SW480 (cell line): ENCODE measurements at regions not wholly inside any gene's neighbourhood (a gene's known extent, or its start where the extent isn't known, plus 50 kb on each side); places are given as distances from the start of the nearest gene placed in this dataset.
"Not testable (repeated sequence)": the region's sequence is repeated elsewhere in the genome, so short reads cannot be mapped to it uniquely, and the experiment has no call there.

Experiments used
- DNase-seq: peaks from one replicate; pipeline ENCODE4 v3.0.0-alpha.2; 2016; ENCODE audit warnings: low spot score

- no peak for DNase-seq
These were observed 386.6 kb downstream of the RND3 start for GRCh38 chr2:150100834-150101233.

GRCh38 chr2:150100336-150100735 lies 387.1 kb downstream of the RND3 start:
- DNase-seq = no peak

GRCh38 chr2:150099805-150100204 lies 387.7 kb downstream of the RND3 start:
- DNase-seq = no peak

- DNase-seq = no peak
These were observed 389.5 kb downstream of the RND3 start for GRCh38 chr2:150097901-150098531.

DNA sequence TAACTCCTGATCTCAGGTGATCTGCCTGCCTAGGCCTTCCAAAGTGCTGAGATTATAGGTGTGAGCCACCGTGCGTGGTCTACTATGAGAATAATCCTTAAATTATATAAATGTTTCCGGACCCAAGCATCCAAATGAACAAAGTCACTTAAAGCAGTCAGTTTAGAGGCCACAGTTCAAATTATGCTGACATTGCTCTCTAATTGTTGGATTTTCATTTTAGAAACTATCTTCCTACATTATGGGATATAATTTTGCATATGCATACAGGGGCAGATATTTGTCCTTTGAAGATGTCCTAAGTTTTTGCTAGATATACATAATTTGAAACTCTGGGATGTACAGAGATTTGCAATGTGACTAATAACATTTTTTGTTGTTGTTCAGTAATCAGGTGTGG lies 390.1 kb downstream of the RND3 start:
- DNase-seq = no peak

GRCh38 chr2:150095361-150096095 lies 391.9 kb downstream of the RND3 start:
- DNase-seq = no peak

- DNase-seq = no peak
These were observed 395.6 kb downstream of the RND3 start for GRCh38 chr2:150091846-150092245.

- peak; percentile 30 for DNase-seq
These were observed 397.4 kb downstream of the RND3 start for GRCh38 chr2:150090031-150090430.

- DNase-seq = no peak
These were observed 398.9 kb downstream of the RND3 start for GRCh38 chr2:150088538-150088937.

- DNase-seq = no peak
These were observed 402.0 kb downstream of the RND3 start for GRCh38 chr2:150085478-150085877.

DNA sequence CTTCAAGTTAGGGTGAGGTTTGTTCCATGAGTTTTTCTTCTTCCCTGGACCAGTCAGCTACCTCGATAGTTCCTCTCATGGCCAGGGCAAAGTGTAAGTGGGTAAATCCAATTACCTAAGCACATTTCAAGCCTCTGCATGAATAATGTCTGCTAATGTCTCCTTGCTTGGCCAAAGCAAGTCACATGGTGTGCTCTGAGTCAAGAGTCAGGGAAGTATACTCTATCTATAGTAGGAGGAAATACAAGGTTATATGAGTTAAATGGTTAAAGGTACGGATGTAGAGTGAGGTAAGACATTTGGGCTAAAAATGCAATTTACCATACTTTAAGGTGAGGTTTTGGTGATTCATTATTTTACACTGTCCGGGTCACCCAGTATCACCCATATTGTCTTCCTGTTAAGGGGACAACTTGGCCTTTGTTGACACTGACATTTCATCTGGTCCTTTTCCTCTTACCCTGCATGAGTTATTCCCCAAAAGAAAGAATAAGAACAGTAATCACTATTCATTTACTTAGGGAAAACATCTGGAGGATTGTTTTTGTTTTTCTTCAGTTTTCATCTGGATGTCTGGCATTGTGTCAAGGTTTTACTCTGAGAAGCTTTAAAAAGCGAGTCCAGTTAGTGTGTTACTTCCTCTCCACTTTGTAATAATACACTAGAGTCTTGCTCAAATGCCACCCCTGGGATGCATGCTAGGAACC lies 405.5 kb downstream of the RND3 start:
- DNase-seq = no peak

- DNase-seq = no peak
These were observed 411.2 kb downstream of the RND3 start for GRCh38 chr2:150076281-150076680.

DNA sequence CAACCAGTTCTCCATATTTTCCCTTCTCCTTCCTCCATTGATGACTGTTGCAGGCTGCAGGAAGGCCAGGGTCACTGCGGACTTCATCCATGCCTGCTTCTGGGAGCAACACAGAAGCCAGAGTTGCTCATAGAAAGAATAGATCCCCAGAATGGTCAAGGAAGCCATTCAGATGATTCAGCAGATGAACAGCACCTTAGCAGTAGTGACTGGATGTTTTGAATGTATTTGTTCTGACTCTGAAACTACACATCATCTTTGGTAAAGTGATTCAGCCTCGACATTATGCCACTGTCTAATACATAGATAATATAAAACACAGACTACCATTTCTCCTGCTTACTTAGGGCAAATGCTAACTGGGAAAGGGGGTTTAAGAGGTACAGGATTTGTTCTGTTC lies 411.6 kb downstream of the RND3 start:
- no peak for DNase-seq

GRCh38 chr2:150066490-150066889 lies 421.0 kb downstream of the RND3 start:
- no peak for DNase-seq

DNA sequence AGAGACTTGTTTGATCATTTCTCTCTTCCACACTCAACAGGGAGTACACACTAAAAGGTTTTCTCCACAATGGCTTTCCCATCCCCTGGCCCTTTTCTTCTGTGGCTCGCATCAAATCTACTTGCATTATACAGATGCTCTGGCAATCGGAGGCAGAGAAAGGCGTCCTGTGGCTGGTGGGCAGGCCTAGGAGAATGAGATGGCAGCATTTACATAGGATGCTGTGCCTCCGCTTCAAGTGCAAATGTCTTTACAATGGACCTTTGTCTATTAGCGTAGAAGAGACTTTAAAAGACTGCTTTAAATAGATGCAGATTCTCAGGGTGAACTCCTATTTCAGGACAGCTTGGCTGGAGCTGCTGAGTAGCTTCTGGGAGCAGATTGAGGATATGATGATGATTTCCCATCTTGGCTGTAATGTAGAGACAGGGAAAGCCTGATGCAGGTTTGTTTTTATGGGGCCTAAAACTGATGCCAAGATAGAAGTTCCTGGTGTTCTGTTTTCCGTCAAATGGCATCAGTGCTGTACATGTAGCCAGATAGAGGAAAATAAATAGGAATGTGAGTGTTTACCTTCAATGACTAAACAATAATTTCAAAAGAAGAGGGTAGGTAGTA lies 423.4 kb downstream of the RND3 start:
- no peak for DNase-seq

DNA sequence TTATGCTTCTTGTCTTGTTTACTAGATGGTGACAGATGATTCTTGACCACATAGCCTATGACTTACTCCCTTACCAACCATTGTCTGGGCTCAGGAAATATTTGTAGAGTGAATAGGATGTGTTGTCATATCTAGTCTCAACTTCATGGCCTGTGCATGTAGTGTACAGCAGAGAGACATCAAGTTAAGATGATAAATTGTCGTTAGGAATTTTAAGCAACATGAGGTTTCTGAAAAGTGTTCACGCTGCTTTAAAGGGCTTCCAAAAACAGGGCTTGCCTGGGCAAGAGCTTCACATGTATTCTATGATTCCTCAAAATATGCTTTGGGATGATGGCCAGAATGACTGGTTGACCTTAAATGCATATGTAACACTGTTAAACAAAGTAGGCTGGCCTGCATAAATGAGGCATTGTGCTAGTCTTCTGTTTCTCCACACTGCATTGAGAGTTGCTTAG lies 424.0 kb downstream of the RND3 start:
- no peak for DNase-seq

GRCh38 chr2:150062416-150062815 lies 425.1 kb downstream of the RND3 start:
- no peak for DNase-seq

DNA sequence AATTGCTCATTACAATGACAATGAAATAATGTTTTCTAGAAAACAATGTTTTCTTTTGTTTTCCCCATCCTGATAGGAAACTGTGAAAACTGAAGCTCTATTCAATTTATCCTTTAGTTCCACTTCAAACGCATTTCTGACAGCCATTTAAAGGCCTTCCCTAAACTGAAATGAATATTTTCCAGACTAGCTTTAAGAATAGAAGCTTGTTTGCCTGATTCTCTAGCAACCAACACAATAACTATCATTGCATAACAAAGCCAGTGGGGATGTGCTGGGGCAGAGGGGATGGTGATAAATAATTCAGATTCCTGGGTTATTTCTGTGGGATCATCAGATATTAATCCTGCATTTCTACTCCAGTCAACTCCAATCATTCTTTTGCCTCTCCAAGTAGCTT lies 427.1 kb downstream of the RND3 start:
- DNase-seq = no peak

DNA sequence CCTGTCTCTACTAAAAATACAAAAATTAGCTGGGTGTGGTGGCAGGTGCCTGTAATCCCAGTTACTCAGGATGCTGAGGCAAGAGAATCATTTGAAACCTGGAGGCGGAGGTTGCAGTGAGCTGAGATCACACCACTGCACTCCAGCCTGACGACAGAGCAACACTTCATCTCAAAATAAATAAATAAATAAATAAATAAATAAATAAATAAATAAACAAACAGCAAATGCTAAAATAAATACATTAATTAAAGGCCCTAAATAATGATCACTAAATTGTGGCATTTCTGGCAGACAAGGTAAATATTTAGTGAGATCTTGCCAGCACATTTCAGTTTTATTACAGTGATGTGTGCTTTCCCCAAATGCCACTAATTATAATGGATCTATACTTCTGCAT lies 427.8 kb downstream of the RND3 start:
- DNase-seq = not testable (repeated sequence)

- DNase-seq = no peak
These were observed 435.0 kb downstream of the RND3 start for GRCh38 chr2:150052457-150052856.

DNA sequence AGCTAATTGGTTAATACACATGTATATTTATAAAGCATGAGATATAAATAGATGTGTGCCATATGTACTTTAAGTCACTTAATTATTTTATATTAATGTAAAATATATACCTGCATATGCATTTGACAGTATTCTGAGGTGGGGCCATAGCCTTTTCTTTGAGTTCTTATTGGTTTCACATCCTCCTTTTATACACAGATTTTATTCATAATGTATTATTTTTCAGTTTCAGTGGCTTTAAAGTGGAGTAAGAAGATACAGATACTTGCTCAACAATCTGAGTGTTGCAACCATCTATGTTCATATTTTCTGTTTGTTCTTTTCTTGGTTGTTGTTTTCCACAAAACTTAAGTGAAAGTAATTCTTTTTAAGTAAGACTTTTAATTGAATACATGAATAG lies 436.5 kb downstream of the RND3 start:
- DNase-seq = no peak

DNA sequence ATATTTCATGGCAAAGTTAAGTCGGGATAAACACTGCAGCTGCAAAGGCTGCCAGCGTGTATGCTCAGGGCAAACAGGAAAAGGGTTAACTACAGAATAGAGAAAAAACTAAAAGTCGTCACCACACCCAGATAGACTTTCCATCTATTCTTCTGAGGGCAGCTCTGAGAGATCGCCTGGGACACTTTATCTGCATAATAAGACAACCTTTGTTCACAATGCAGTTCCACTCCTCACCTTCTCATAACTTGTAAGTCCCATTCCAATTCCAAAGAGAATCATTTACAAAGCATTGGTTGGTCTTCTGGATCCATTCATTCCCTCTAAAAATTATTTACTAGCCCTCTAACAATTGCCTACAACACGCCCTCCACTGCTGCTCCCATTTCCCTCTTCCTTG lies 437.4 kb downstream of the RND3 start:
- DNase-seq = no peak
